Panc1 (cell line): ENCODE measurements at regions not wholly inside any gene's neighbourhood (a gene's known extent, or its start where the extent isn't known, plus 50 kb on each side); places are given as distances from the start of the nearest gene placed in this dataset.

Experiments used
- POLR2AphosphoS5 ChIP-seq: IDR thresholded peaks from 2 replicates; pipeline ENCODE4 v1.6.1; 2012; ENCODE audit warnings: mild to moderate bottlenecking, low read depth, low read length, moderate library complexity
- SIN3A ChIP-seq: IDR thresholded peaks from 2 replicates; pipeline ENCODE4 v1.6.1; 2012; ENCODE audit warnings: low read depth, mild to moderate bottlenecking, low read length, moderate library complexity, borderline replicate concordance; ENCODE audit not compliant: insufficient read depth
- TCF7L2 ChIP-seq: IDR thresholded peaks from 2 replicates; pipeline ENCODE4 v1.6.1; 2011; ENCODE audit warnings: mild to moderate bottlenecking, low read depth, low read length, inconsistent platforms
- TF ChIP-seq, protein P1 (sequence below): fragments of 450-650 bp; IDR thresholded peaks from 2 replicates; pipeline ENCODE4 v1.5.1; 2017; ENCODE audit warnings: mild to moderate bottlenecking
- TF ChIP-seq, protein P2 (sequence below), 2 experiments: IDR thresholded peaks; 2 replicates each; pipeline ENCODE4 v1.6.1; 2011 to 2012; ENCODE audit warnings: low read depth in 2 of 2, control low read depth in 1 of 2, low read length in 1 of 2, mild to moderate bottlenecking in 1 of 2, moderate library complexity in 1 of 2; ENCODE audit not compliant: insufficient read depth in 1 of 2

DNA sequence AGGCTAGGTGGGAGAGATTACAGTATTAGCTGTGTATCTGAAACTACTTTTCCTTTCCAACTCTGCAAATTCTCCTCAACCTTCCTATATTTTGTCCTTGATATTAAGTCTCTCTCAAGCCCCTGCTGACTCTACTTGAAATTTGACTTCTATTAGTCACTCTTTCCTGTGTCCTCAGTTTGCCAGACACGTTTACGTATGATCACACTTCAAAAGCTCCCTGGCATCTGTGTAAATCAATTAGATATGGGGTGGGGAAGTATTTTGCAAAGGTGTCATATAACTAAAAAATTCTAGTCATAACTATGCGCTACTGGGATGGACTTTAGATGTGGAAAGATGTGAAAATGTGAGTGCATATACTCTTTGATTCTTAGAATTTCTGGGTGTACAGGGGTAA lies 67.4 kb upstream of the ARHGAP24 start:
- TF ChIP-seq, protein P1, sequence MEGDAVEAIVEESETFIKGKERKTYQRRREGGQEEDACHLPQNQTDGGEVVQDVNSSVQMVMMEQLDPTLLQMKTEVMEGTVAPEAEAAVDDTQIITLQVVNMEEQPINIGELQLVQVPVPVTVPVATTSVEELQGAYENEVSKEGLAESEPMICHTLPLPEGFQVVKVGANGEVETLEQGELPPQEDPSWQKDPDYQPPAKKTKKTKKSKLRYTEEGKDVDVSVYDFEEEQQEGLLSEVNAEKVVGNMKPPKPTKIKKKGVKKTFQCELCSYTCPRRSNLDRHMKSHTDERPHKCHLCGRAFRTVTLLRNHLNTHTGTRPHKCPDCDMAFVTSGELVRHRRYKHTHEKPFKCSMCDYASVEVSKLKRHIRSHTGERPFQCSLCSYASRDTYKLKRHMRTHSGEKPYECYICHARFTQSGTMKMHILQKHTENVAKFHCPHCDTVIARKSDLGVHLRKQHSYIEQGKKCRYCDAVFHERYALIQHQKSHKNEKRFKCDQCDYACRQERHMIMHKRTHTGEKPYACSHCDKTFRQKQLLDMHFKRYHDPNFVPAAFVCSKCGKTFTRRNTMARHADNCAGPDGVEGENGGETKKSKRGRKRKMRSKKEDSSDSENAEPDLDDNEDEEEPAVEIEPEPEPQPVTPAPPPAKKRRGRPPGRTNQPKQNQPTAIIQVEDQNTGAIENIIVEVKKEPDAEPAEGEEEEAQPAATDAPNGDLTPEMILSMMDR: no peak
- TF ChIP-seq POLR2AphosphoS5: no peak
- TF ChIP-seq, protein P2, sequence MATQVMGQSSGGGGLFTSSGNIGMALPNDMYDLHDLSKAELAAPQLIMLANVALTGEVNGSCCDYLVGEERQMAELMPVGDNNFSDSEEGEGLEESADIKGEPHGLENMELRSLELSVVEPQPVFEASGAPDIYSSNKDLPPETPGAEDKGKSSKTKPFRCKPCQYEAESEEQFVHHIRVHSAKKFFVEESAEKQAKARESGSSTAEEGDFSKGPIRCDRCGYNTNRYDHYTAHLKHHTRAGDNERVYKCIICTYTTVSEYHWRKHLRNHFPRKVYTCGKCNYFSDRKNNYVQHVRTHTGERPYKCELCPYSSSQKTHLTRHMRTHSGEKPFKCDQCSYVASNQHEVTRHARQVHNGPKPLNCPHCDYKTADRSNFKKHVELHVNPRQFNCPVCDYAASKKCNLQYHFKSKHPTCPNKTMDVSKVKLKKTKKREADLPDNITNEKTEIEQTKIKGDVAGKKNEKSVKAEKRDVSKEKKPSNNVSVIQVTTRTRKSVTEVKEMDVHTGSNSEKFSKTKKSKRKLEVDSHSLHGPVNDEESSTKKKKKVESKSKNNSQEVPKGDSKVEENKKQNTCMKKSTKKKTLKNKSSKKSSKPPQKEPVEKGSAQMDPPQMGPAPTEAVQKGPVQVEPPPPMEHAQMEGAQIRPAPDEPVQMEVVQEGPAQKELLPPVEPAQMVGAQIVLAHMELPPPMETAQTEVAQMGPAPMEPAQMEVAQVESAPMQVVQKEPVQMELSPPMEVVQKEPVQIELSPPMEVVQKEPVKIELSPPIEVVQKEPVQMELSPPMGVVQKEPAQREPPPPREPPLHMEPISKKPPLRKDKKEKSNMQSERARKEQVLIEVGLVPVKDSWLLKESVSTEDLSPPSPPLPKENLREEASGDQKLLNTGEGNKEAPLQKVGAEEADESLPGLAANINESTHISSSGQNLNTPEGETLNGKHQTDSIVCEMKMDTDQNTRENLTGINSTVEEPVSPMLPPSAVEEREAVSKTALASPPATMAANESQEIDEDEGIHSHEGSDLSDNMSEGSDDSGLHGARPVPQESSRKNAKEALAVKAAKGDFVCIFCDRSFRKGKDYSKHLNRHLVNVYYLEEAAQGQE (IDR thresholded peaks at IDR 0.05; ENCODE audit: insufficient read depth in 1 of 2, low read depth in 2 of 2, low read length in 1 of 2): no peak
- no peak for TF ChIP-seq TCF7L2
- TF ChIP-seq SIN3A: no peak
